ENCODE measurements at regions not wholly inside any gene's neighbourhood (a gene's known extent, or its start where the extent isn't known, plus 50 kb on each side); places are given as distances from the start of the nearest gene placed in this dataset.
A peak's percentile ranks its signal among the peaks of the same experiment; 100 is the strongest.

- no peaks in the 10 kb centered on the region for H3K9me3 ChIP-seq (ENCODE audit: insufficient read depth, low read length)
- H3K4me3 ChIP-seq (ENCODE audit: insufficient read length, low read depth): no peak overlapping the region
- no peaks in the 10 kb centered on the region for H3K4me1 ChIP-seq (ENCODE audit: insufficient read depth, insufficient read length)
- no peaks in the 10 kb centered on the region for H3K36me3 ChIP-seq (ENCODE audit: insufficient read depth, insufficient read length, low read length)
- no peaks in the 10 kb centered on the region for H3K27me3 ChIP-seq (ENCODE audit: insufficient read depth, insufficient read length)
- DNase-seq (ENCODE audit: low read depth, low spot score): no peak
- TF ChIP-seq SUZ12 (IDR thresholded peaks at IDR 0.05; ENCODE audit: extremely low read depth, insufficient read depth, insufficient read length) (no peak), YY1 (IDR thresholded peaks at IDR 0.05; ENCODE audit: insufficient read depth, insufficient read length) (no peak), ZNF274 (IDR thresholded peaks at IDR 0.05; ENCODE audit: low read depth, low read length) (no peak)
- no peak overlapping the region for H3K9ac ChIP-seq (ENCODE audit: insufficient read length, low read depth)
Observed at GRCh38 chr10:105793071-105793470, 1152.0 kb downstream of the SORCS3 start.

GRCh38 chr10:105785721-105786120, 1144.6 kb downstream of the SORCS3 start:
- no peak overlapping the region for H3K4me3 ChIP-seq (ENCODE audit: insufficient read length, low read depth)
- H3K4me1 ChIP-seq (ENCODE audit: insufficient read depth, insufficient read length): no peaks in the 10 kb centered on the region
- H3K9me3 ChIP-seq (ENCODE audit: insufficient read depth, low read length): no peaks in the 10 kb centered on the region
- no peaks in the 10 kb centered on the region for H3K36me3 ChIP-seq (ENCODE audit: insufficient read depth, insufficient read length, low read length)
- no peaks in the 10 kb centered on the region for H3K27me3 ChIP-seq (ENCODE audit: insufficient read depth, insufficient read length)
- no peak for TF ChIP-seq SUZ12 (IDR thresholded peaks at IDR 0.05; ENCODE audit: extremely low read depth, insufficient read depth, insufficient read length)
- no peak for TF ChIP-seq YY1 (IDR thresholded peaks at IDR 0.05; ENCODE audit: insufficient read depth, insufficient read length)
- no peak for TF ChIP-seq ZNF274 (IDR thresholded peaks at IDR 0.05; ENCODE audit: low read depth, low read length)
- no peak for DNase-seq (ENCODE audit: low read depth, low spot score)
- H3K9ac ChIP-seq (ENCODE audit: insufficient read length, low read depth): no peak overlapping the region

GRCh38 chr10:105783936-105784483, 1142.9 kb downstream of the SORCS3 start:
- Histone ChIP-seq H3K4me1 (ENCODE audit: insufficient read depth, insufficient read length) (no peaks in the 10 kb centered on the region), H3K27me3 (ENCODE audit: insufficient read depth, insufficient read length) (no peaks in the 10 kb centered on the region), H3K9me3 (ENCODE audit: insufficient read depth, low read length) (no peaks in the 10 kb centered on the region), H3K36me3 (ENCODE audit: insufficient read depth, insufficient read length, low read length) (no peaks in the 10 kb centered on the region), H3K9ac (ENCODE audit: insufficient read length, low read depth) (no peak overlapping the region), H3K4me3 (ENCODE audit: insufficient read length, low read depth) (no peak overlapping the region)
- DNase-seq (ENCODE audit: low read depth, low spot score): no peak
- TF ChIP-seq SUZ12 (IDR thresholded peaks at IDR 0.05; ENCODE audit: extremely low read depth, insufficient read depth, insufficient read length) (no peak), ZNF274 (IDR thresholded peaks at IDR 0.05; ENCODE audit: low read depth, low read length) (peak; percentile 51; the same call in 1 of the 2 replicates)

- no peak overlapping the region for H3K4me3 ChIP-seq (ENCODE audit: insufficient read length, low read depth)
- TF ChIP-seq SUZ12 (IDR thresholded peaks at IDR 0.05; ENCODE audit: extremely low read depth, insufficient read depth, insufficient read length) (no peak), YY1 (IDR thresholded peaks at IDR 0.05; ENCODE audit: insufficient read depth, insufficient read length) (no peak), ZNF274 (IDR thresholded peaks at IDR 0.05; ENCODE audit: low read depth, low read length) (no peak)
- no peak for DNase-seq (ENCODE audit: low read depth, low spot score)
- H3K27me3 ChIP-seq (ENCODE audit: insufficient read depth, insufficient read length): no peaks in the 10 kb centered on the region
- H3K9ac ChIP-seq (ENCODE audit: insufficient read length, low read depth): no peak overlapping the region
- H3K36me3 ChIP-seq (ENCODE audit: insufficient read depth, insufficient read length, low read length): no peaks in the 10 kb centered on the region
- no peaks in the 10 kb centered on the region for H3K4me1 ChIP-seq (ENCODE audit: insufficient read depth, insufficient read length)
- no peaks in the 10 kb centered on the region for H3K9me3 ChIP-seq (ENCODE audit: insufficient read depth, low read length)
Observed at GRCh38 chr10:105774881-105775280, 1133.8 kb downstream of the SORCS3 start.

GRCh38 chr10:105774351-105774750, 1133.3 kb downstream of the SORCS3 start:
- no peaks in the 10 kb centered on the region for H3K36me3 ChIP-seq (ENCODE audit: insufficient read depth, insufficient read length, low read length)
- DNase-seq (ENCODE audit: low read depth, low spot score): no peak

GRCh38 chr10:105770524-105771212, 1129.6 kb downstream of the SORCS3 start:
- H3K27me3 ChIP-seq (ENCODE audit: insufficient read depth, insufficient read length): no peaks in the 10 kb centered on the region
- H3K9ac ChIP-seq (ENCODE audit: insufficient read length, low read depth): no peak overlapping the region
- TF ChIP-seq YY1 (IDR thresholded peaks at IDR 0.05; ENCODE audit: insufficient read depth, insufficient read length) (no peak), ZNF274 (IDR thresholded peaks at IDR 0.05; ENCODE audit: low read depth, low read length) (no peak), SUZ12 (IDR thresholded peaks at IDR 0.05; ENCODE audit: extremely low read depth, insufficient read depth, insufficient read length) (no peak)
- H3K4me1 ChIP-seq (ENCODE audit: insufficient read depth, insufficient read length): no peaks in the 10 kb centered on the region
- H3K36me3 ChIP-seq (ENCODE audit: insufficient read depth, insufficient read length, low read length): no peaks in the 10 kb centered on the region
- no peaks in the 10 kb centered on the region for H3K9me3 ChIP-seq (ENCODE audit: insufficient read depth, low read length)
- DNase-seq (ENCODE audit: low read depth, low spot score): no peak
- H3K4me3 ChIP-seq (ENCODE audit: insufficient read length, low read depth): no peak overlapping the region

More at GRCh38 chr10:105774351-105774750, 1133.3 kb downstream of the SORCS3 start:
- Histone ChIP-seq H3K9me3 (ENCODE audit: insufficient read depth, low read length) (no peaks in the 10 kb centered on the region), H3K4me1 (ENCODE audit: insufficient read depth, insufficient read length) (no peaks in the 10 kb centered on the region), H3K9ac (ENCODE audit: insufficient read length, low read depth) (no peak overlapping the region), H3K4me3 (ENCODE audit: insufficient read length, low read depth) (no peak overlapping the region), H3K27me3 (ENCODE audit: insufficient read depth, insufficient read length) (no peaks in the 10 kb centered on the region)
- TF ChIP-seq YY1 (IDR thresholded peaks at IDR 0.05; ENCODE audit: insufficient read depth, insufficient read length) (no peak), ZNF274 (IDR thresholded peaks at IDR 0.05; ENCODE audit: low read depth, low read length) (no peak), SUZ12 (IDR thresholded peaks at IDR 0.05; ENCODE audit: extremely low read depth, insufficient read depth, insufficient read length) (no peak)

- Histone ChIP-seq H3K9ac (ENCODE audit: insufficient read length, low read depth) (no peak overlapping the region), H3K36me3 (ENCODE audit: insufficient read depth, insufficient read length, low read length) (no peaks in the 10 kb centered on the region), H3K4me1 (ENCODE audit: insufficient read depth, insufficient read length) (no peaks in the 10 kb centered on the region), H3K4me3 (ENCODE audit: insufficient read length, low read depth) (no peak overlapping the region), H3K9me3 (ENCODE audit: insufficient read depth, low read length) (no peaks in the 10 kb centered on the region), H3K27me3 (ENCODE audit: insufficient read depth, insufficient read length) (no peaks in the 10 kb centered on the region)
- DNase-seq (ENCODE audit: low read depth, low spot score): no peak
- TF ChIP-seq ZNF274 (IDR thresholded peaks at IDR 0.05; ENCODE audit: low read depth, low read length) (no peak), YY1 (IDR thresholded peaks at IDR 0.05; ENCODE audit: insufficient read depth, insufficient read length) (no peak), SUZ12 (IDR thresholded peaks at IDR 0.05; ENCODE audit: extremely low read depth, insufficient read depth, insufficient read length) (no peak)
Observed at GRCh38 chr10:105769248-105770184, 1128.4 kb downstream of the SORCS3 start.

Measured in NT2/D1 (cell line).